IMR-90 (cell line): ENCODE measurements at regions not wholly inside any gene's neighbourhood (a gene's known extent, or its start where the extent isn't known, plus 50 kb on each side); places are given as distances from the start of the nearest gene placed in this dataset.

Experiments
- CEBPB ChIP-seq: IDR thresholded peaks from 2 replicates; pipeline ENCODE4 v1.6.1; 2012; ENCODE audit warnings: low read depth, low read length, improper control_type of control experiment
- CHD1 ChIP-seq: IDR thresholded peaks from 2 replicates; pipeline ENCODE4 v1.6.1; 2012; ENCODE audit warnings: low read depth, low read length, improper control_type of control experiment
- MAFK ChIP-seq: IDR thresholded peaks from 2 replicates; pipeline ENCODE4 v1.6.1; 2012; ENCODE audit warnings: low read depth, low read length, improper control_type of control experiment
- NFE2L2 ChIP-seq: fragments of 150-350 bp; IDR thresholded peaks from 2 replicates; pipeline ENCODE4 v1.6.1; 2016; ENCODE audit warnings: low read depth, mild to moderate bottlenecking, low read length
- POLR2A ChIP-seq: IDR thresholded peaks from 2 replicates; pipeline ENCODE4 v1.6.1; 2012; ENCODE audit warnings: mild to moderate bottlenecking, low read depth, low read length
- RAD21 ChIP-seq: IDR thresholded peaks from 2 replicates; pipeline ENCODE4 v1.6.1; 2012; ENCODE audit warnings: low read length, improper control_type of control experiment
- RCOR1 ChIP-seq: IDR thresholded peaks from 2 replicates; pipeline ENCODE4 v1.6.1; 2012; ENCODE audit warnings: mild to moderate bottlenecking, low read length, improper control_type of control experiment; ENCODE audit not compliant: insufficient replicate concordance
- USF2 ChIP-seq: fragments of 150-350 bp; IDR thresholded peaks from 2 replicates; pipeline ENCODE4 v1.6.1; 2017; ENCODE audit warnings: mild to moderate bottlenecking, antibody characterized with exemption, low read length, low read depth
- TF ChIP-seq, protein P1 (sequence below): conservative IDR thresholded peaks from 2 replicates; pipeline ENCODE4 v1.5.1; 2012; ENCODE audit warnings: mild to moderate bottlenecking, low read depth, low read length, improper control_type of control experiment

DNA sequence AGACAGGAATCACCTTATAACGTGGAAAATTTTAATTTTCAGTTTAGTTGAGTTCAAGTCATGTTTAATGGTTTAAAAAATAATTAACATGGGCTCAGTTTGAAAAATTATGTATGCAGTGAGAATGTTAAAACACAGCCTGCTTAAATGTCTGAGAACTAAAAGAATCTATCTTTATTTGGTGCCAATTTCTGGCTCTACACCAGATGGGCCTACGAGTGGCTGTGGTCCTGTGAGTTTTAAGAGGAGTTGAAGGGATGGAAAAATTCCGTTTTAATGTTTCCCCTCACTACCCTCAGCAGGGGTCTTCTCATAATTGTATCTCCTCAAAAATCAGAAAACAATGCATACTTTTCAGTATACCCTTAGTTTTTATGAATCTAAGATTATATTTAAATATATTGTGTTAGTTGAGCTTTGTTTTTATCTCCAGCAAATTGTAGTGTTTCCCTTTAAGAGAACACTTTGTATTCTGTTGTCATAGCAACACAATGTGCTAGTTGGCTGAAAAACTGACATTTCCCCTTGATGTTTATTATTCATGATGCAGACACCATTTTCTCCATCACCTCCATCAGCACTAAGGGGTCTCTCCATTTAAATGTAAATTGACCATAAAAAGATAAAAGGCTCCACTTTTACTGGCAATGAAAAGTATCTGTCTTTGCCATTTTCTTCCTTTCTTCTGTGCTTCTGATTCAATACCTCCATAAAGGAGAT lies 393.5 kb upstream of the GRIA3 start:
- TF ChIP-seq, protein P1, sequence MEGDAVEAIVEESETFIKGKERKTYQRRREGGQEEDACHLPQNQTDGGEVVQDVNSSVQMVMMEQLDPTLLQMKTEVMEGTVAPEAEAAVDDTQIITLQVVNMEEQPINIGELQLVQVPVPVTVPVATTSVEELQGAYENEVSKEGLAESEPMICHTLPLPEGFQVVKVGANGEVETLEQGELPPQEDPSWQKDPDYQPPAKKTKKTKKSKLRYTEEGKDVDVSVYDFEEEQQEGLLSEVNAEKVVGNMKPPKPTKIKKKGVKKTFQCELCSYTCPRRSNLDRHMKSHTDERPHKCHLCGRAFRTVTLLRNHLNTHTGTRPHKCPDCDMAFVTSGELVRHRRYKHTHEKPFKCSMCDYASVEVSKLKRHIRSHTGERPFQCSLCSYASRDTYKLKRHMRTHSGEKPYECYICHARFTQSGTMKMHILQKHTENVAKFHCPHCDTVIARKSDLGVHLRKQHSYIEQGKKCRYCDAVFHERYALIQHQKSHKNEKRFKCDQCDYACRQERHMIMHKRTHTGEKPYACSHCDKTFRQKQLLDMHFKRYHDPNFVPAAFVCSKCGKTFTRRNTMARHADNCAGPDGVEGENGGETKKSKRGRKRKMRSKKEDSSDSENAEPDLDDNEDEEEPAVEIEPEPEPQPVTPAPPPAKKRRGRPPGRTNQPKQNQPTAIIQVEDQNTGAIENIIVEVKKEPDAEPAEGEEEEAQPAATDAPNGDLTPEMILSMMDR = no peak
- TF ChIP-seq POLR2A = no peak
- no peak for TF ChIP-seq RCOR1
- TF ChIP-seq MAFK = no peak
- TF ChIP-seq CHD1 = no peak
- TF ChIP-seq CEBPB = no peak
- no peak for TF ChIP-seq NFE2L2
- TF ChIP-seq RAD21 = no peak
- TF ChIP-seq USF2 = no peak
